SU-DHL-6 (cell line): ENCODE measurements at regions not wholly inside any gene's neighbourhood (a gene's known extent, or its start where the extent isn't known, plus 50 kb on each side); places are given as distances from the start of the nearest gene placed in this dataset.

Experiments used
- H2AFZ ChIP-seq: fragments of 200-600 bp; sonication (generic); 2 replicates; pipeline ENCODE4 v1.6.1; 2014; ENCODE audit warnings: low read depth, mild to moderate bottlenecking, moderate library complexity, mixed read lengths, antibody characterized with exemption, low read length; ENCODE audit not compliant: severe bottlenecking
- H3F3A ChIP-seq: fragments of 200-600 bp; shearing (Covaris generic); 2 replicates; pipeline ENCODE4 v1.6.0; 2016; ENCODE audit warnings: antibody characterized with exemption, mild to moderate bottlenecking; ENCODE audit not compliant: insufficient read depth
- H3K27ac ChIP-seq: fragments of 200-600 bp; sonication (generic); 2 replicates; pipeline ENCODE4 v1.5.1; 2016; ENCODE audit warnings: low read depth, mild to moderate bottlenecking, low read length, moderate library complexity, mixed read lengths
- H3K27me3 ChIP-seq: fragments of 200-600 bp; sonication (generic), shearing (Covaris generic); 2 replicates; pipeline ENCODE4 v1.6.0; 2014; ENCODE audit warnings: mild to moderate bottlenecking, low read length
- H3K36me3 ChIP-seq: fragments of 200-600 bp; sonication (generic); 2 replicates; pipeline ENCODE4 v1.6.1; 2014; ENCODE audit warnings: mild to moderate bottlenecking, low read length, mixed read lengths
- H3K4me2 ChIP-seq: fragments of 300-600, 200-600 bp; shearing (Covaris generic), sonication (generic); 2 replicates; pipeline ENCODE4 v1.6.0; 2014; ENCODE audit warnings: low read length, low read depth, mild to moderate bottlenecking; ENCODE audit not compliant: poor library complexity, severe bottlenecking
- H3K4me3 ChIP-seq: fragments of 200-600 bp; sonication (generic); 2 replicates; pipeline ENCODE4 v1.5.1; 2014; ENCODE audit warnings: antibody characterized with exemption, low read length, mild to moderate bottlenecking, mixed read lengths; ENCODE audit not compliant: insufficient read depth, poor library complexity, severe bottlenecking
- H3K79me2 ChIP-seq: fragments of 200-600 bp; sonication (generic); 2 replicates; pipeline ENCODE4 v1.6.1; 2014; ENCODE audit warnings: mild to moderate bottlenecking, low read length, moderate library complexity; ENCODE audit not compliant: insufficient read depth
- H3K9ac ChIP-seq: fragments of 200-600 bp; sonication (generic); 2 replicates; pipeline ENCODE4 v1.7.0; 2014; ENCODE audit warnings: mild to moderate bottlenecking, low read length
- H3K9me2 ChIP-seq: fragments of 200-600 bp; sonication (generic); replicated peaks from 2 replicates; pipeline ENCODE4 v1.6.1; 2014; ENCODE audit warnings: low read length; ENCODE audit not compliant: insufficient read depth
- H3K9me3 ChIP-seq: fragments of 200-600 bp; sonication (generic); 2 replicates; pipeline ENCODE4 v1.6.1; 2014; ENCODE audit warnings: low read length, mixed read lengths; ENCODE audit not compliant: insufficient read depth
- H4K20me1 ChIP-seq: fragments of 200-600 bp; sonication (generic); 2 replicates; pipeline ENCODE4 v1.6.1; 2014; ENCODE audit warnings: low read depth, mild to moderate bottlenecking, antibody characterized with exemption, low read length, moderate library complexity, mixed read lengths
- EZH2phosphoT487 ChIP-seq: fragments of 200-600 bp; sonication (generic), shearing (Covaris generic); conservative IDR thresholded peaks from 2 replicates; pipeline ENCODE4 v1.6.1; 2018; ENCODE audit warnings: mild to moderate bottlenecking, antibody characterized with exemption, low read length, moderate library complexity, mixed read lengths
- TF ChIP-seq, protein P1 (sequence below): fragments of 200-600 bp; sonication (generic); IDR thresholded peaks from one replicate; pipeline ENCODE4 v1.5.1; 2017; ENCODE audit warnings: antibody characterized with exemption, mild to moderate bottlenecking, low read length, moderate library complexity; ENCODE audit not compliant: insufficient read depth, poor library complexity, severe bottlenecking

DNA sequence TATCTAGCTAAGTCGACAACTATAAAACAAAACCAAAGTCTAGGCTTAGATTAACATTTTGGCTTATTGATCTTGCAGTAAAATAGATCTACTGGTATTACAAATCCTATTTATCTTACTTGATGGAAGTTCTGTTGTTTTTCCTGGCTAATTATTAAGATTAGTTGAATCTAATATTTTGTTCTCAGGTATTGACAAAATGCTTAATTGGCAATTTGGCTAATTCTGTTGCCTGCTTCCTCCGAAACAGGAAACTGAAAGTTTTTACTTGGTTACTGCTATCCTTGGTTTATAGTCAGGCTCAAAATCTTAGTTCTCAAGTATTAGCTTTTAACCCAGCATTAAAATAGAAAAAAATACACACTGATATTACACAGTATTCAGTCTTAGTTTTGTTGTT lies 820.5 kb downstream of the NR2F1-AS1 start:
- H3K9me2 ChIP-seq = no peaks in the 10 kb centered on the region
- no peak overlapping the region for H3K9ac ChIP-seq
- H4K20me1 ChIP-seq = no peaks in the 10 kb centered on the region
- no peaks in the 10 kb centered on the region for H3K36me3 ChIP-seq
- no peaks in the 10 kb centered on the region for H3K79me2 ChIP-seq
- no peaks in the 10 kb centered on the region for H3K9me3 ChIP-seq
- H3K4me2 ChIP-seq = no peak overlapping the region
- no peak overlapping the region for H3K4me3 ChIP-seq
- TF ChIP-seq, protein P1, sequence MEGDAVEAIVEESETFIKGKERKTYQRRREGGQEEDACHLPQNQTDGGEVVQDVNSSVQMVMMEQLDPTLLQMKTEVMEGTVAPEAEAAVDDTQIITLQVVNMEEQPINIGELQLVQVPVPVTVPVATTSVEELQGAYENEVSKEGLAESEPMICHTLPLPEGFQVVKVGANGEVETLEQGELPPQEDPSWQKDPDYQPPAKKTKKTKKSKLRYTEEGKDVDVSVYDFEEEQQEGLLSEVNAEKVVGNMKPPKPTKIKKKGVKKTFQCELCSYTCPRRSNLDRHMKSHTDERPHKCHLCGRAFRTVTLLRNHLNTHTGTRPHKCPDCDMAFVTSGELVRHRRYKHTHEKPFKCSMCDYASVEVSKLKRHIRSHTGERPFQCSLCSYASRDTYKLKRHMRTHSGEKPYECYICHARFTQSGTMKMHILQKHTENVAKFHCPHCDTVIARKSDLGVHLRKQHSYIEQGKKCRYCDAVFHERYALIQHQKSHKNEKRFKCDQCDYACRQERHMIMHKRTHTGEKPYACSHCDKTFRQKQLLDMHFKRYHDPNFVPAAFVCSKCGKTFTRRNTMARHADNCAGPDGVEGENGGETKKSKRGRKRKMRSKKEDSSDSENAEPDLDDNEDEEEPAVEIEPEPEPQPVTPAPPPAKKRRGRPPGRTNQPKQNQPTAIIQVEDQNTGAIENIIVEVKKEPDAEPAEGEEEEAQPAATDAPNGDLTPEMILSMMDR = no peak
- TF ChIP-seq EZH2phosphoT487 = no peak
- no peaks in the 10 kb centered on the region for H3K27me3 ChIP-seq
- no peak overlapping the region for H3K27ac ChIP-seq
- no peak overlapping the region for H2AFZ ChIP-seq
- H3F3A ChIP-seq = no peaks in the 10 kb centered on the region

DNA sequence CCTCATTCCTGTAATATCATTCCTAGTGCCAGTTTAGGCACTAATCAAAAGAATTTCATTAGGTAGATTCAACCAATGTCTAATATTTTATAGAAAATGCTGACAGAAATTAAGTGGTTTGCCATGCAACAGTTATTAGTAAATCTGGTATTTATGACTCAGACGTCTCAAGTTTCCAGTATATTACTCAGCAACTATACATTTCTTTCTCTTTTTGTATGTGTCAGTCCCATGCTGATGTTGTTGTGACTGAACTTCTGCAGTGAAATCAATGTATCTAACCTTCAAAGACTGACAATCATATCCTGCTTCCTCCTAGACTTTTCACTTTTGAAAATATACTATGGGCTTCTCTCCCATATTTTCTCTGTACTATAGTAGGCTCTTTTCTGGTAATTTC lies 822.5 kb downstream of the NR2F1-AS1 start:
- Histone ChIP-seq H3K4me3 (no peak overlapping the region), H3K9me2 (no peaks in the 10 kb centered on the region), H3K27ac (no peak overlapping the region), H2AFZ (no peak overlapping the region), H3K36me3 (no peaks in the 10 kb centered on the region), H3K4me2 (no peak overlapping the region), H3K9ac (no peak overlapping the region), H3K79me2 (no peaks in the 10 kb centered on the region), H3K27me3 (no peaks in the 10 kb centered on the region), H3K9me3 (no peaks in the 10 kb centered on the region), H3F3A (no peaks in the 10 kb centered on the region), H4K20me1 (no peaks in the 10 kb centered on the region)
- no peak for TF ChIP-seq EZH2phosphoT487
- TF ChIP-seq, protein P1 = no peak

DNA sequence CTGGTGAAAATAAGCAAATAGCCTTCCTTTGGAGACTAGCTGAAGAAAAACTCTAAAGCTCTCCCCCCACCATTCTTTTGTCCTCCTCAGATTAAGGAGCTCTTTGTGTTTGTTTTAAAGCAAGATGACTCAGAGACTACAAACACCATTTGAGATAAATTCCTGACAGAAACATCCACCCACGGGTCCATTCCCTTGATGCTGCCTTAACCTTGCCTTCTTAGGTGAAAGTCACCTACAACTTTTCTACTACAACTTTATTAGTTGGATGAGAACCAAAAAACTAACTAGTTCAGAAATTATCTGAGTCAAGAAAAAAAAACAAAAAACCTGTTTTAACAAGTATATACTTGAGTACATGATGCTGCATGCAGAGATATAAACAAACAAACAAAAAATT lies 831.1 kb downstream of the NR2F1-AS1 start:
- Histone ChIP-seq H3K27ac (no peak overlapping the region), H3F3A (no peaks in the 10 kb centered on the region), H3K27me3 (no peaks in the 10 kb centered on the region), H3K36me3 (no peaks in the 10 kb centered on the region), H4K20me1 (no peaks in the 10 kb centered on the region), H3K79me2 (no peaks in the 10 kb centered on the region), H3K9me2 (0 out of 2 replicates have a peak, but pooled peaks cover 4% of the 10 kb centered on the region), H3K4me2 (no peak overlapping the region), H3K9me3 (no peaks in the 10 kb centered on the region), H3K4me3 (no peak overlapping the region), H2AFZ (no peak overlapping the region), H3K9ac (no peak overlapping the region)
- TF ChIP-seq, protein P1 = no peak
- TF ChIP-seq EZH2phosphoT487 = no peak
